ENCODE measurements at regions not wholly inside any gene's neighbourhood (a gene's known extent, or its start where the extent isn't known, plus 50 kb on each side); places are given as distances from the start of the nearest gene placed in this dataset.

DNA sequence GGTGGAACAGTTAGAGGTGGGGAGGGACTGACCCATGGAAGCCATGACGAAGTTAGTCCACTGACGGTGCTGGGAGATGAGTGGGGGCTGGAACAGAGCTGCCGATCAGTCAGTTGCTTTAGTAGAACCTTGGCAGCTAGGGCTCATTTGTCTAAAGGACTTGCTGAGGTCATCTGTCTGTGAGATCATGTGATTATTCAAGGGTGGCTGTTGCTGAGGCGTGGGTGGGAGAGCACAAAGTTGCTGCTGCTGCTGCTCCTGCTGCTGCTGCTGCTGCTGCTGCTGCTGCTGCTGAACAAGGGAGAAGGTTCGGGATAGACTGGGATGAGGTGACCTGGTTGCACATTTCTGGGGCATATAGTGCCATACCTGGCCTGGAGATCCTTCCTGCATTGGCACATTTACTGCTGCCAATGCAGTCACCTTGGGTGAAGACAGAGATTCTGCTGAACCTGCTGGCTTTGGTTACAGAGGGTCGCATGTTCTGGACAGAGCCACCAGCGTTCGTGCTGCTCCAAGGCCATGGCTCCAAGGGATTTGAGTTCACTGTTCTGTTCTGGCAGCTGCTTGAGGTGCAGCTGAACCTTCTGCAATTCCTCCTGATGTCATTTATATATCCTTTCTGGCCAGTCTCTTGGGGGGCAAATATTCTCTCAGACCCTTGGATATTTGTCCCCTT lies 840.5 kb downstream of the HACE1 start:
- Histone ChIP-seq H3K27ac (ENCODE audit: low read depth in 1 of 2, low read length in 2 of 2) (no peak overlapping the region), H3K4me3 (ENCODE audit: low read depth in 1 of 3, low read length in 3 of 3) (no peak overlapping the region), H3K9ac (ENCODE audit: low read depth in 1 of 2, low read length in 2 of 2) (no peak overlapping the region), H3K36me3 (ENCODE audit: control insufficient read depth in 4 of 4, insufficient read depth in 3 of 4, low read depth in 1 of 4, low read length in 3 of 4) (no peaks in the 10 kb centered on the region), H3K27me3 (ENCODE audit: control insufficient read depth in 4 of 4, insufficient read depth in 4 of 4, low read length in 3 of 4) (no peaks in the 10 kb centered on the region), H3K9me3 (ENCODE audit: control insufficient read depth in 4 of 4, low read length in 3 of 4) (no peaks in the 10 kb centered on the region), H3K4me1 (ENCODE audit: control insufficient read depth in 4 of 4, insufficient read depth in 4 of 4, low read length in 3 of 4) (no peaks in the 10 kb centered on the region)
- no peak for DNase-seq (ENCODE audit: low spot score)
- WGBS = 75% methylated on average over 8 of the region's 8 CpGs
- TF ChIP-seq, protein P1, sequence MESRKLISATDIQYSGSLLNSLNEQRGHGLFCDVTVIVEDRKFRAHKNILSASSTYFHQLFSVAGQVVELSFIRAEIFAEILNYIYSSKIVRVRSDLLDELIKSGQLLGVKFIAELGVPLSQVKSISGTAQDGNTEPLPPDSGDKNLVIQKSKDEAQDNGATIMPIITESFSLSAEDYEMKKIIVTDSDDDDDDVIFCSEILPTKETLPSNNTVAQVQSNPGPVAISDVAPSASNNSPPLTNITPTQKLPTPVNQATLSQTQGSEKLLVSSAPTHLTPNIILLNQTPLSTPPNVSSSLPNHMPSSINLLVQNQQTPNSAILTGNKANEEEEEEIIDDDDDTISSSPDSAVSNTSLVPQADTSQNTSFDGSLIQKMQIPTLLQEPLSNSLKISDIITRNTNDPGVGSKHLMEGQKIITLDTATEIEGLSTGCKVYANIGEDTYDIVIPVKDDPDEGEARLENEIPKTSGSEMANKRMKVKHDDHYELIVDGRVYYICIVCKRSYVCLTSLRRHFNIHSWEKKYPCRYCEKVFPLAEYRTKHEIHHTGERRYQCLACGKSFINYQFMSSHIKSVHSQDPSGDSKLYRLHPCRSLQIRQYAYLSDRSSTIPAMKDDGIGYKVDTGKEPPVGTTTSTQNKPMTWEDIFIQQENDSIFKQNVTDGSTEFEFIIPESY (IDR thresholded peaks at IDR 0.05) = no peak
- no peak for TF ChIP-seq HNF4G (IDR thresholded peaks at IDR 0.05)
- TF ChIP-seq REST (IDR thresholded peaks at IDR 0.05) = no peak

GRCh38 chr6:104017410-104018381 lies 842.0 kb downstream of the HACE1 start:
- no peaks in the 10 kb centered on the region for H3K9me3 ChIP-seq (ENCODE audit: control insufficient read depth in 4 of 4, low read length in 3 of 4)
- no peak overlapping the region for H3K4me3 ChIP-seq (ENCODE audit: low read depth in 1 of 3, low read length in 3 of 3)
- no peaks in the 10 kb centered on the region for H3K36me3 ChIP-seq (ENCODE audit: control insufficient read depth in 4 of 4, insufficient read depth in 3 of 4, low read depth in 1 of 4, low read length in 3 of 4)
- 86% methylated on average over 6 of the region's 6 CpGs for WGBS
- no peak for DNase-seq (ENCODE audit: low spot score)
- H3K9ac ChIP-seq (ENCODE audit: low read depth in 1 of 2, low read length in 2 of 2) = no peak overlapping the region
- no peaks in the 10 kb centered on the region for H3K4me1 ChIP-seq (ENCODE audit: control insufficient read depth in 4 of 4, insufficient read depth in 4 of 4, low read length in 3 of 4)
- H3K27me3 ChIP-seq (ENCODE audit: control insufficient read depth in 4 of 4, insufficient read depth in 4 of 4, low read length in 3 of 4) = no peaks in the 10 kb centered on the region
- no peak overlapping the region for H3K27ac ChIP-seq (ENCODE audit: low read depth in 1 of 2, low read length in 2 of 2)
- TF ChIP-seq EGR1 (IDR thresholded peaks at IDR 0.05; ENCODE audit: low read depth in 2 of 2) = no peak

DNA sequence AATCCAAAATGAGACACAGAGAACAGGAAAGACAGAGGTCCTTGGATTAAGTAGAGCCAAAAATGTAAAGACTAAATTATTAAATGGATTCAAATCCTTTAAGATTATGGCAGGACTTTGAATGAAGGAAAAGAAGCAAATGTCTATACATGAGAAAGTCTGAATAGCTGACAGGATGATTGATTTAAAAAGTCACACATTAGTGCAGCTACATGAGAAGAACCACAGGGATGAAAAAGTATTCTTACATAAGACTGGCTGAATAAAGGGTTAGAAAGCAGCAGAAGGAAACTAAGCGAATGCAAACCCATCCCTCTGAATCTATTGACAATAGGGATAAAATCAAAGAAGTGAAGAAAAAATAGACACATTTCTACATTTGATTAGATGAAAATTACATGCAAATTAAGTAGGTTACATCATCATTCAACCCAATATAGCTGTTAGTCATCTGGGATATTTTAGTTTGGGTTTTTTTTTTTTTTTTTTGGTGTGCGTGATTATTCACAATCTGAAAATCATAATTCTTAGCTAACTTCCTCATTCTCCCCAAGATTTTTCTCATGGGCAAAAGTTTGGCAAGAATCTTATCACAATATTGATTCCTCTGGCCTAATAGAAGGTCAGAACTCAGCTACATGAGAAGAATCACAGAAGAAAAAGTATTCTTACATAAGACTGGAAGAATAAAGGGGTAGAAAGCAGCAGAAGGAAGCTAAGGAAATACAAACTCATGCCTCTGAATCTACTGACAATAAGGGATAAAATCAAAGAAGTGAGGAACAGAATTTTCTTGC lies 845.4 kb downstream of the HACE1 start:
- DNase-seq (ENCODE audit: low spot score) = no peak
- Histone ChIP-seq H3K4me1 (ENCODE audit: control insufficient read depth in 4 of 4, insufficient read depth in 4 of 4, low read length in 3 of 4) (no peaks in the 10 kb centered on the region), H3K27me3 (ENCODE audit: control insufficient read depth in 4 of 4, insufficient read depth in 4 of 4, low read length in 3 of 4) (no peaks in the 10 kb centered on the region), H3K9me3 (ENCODE audit: control insufficient read depth in 4 of 4, low read length in 3 of 4) (no peaks in the 10 kb centered on the region), H3K36me3 (ENCODE audit: control insufficient read depth in 4 of 4, insufficient read depth in 3 of 4, low read depth in 1 of 4, low read length in 3 of 4) (no peaks in the 10 kb centered on the region), H3K27ac (ENCODE audit: low read depth in 1 of 2, low read length in 2 of 2) (no peak overlapping the region), H3K4me3 (ENCODE audit: low read depth in 1 of 3, low read length in 3 of 3) (no peak overlapping the region), H3K9ac (ENCODE audit: low read depth in 1 of 2, low read length in 2 of 2) (no peak overlapping the region)
- 75% methylated on average over 2 of the region's 2 CpGs for WGBS
- no peak for TF ChIP-seq RXRA (IDR thresholded peaks at IDR 0.05)
- TF ChIP-seq GABPA (IDR thresholded peaks at IDR 0.05 in 1 of 2, conservative IDR thresholded peaks at IDR 0.05 in 1 of 2) = no peak
- TF ChIP-seq, protein P2, sequence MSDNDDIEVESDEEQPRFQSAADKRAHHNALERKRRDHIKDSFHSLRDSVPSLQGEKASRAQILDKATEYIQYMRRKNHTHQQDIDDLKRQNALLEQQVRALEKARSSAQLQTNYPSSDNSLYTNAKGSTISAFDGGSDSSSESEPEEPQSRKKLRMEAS (IDR thresholded peaks at IDR 0.05) = no peak
- TF ChIP-seq FOXA1 (IDR thresholded peaks at IDR 0.05) = no peak
- TF ChIP-seq NR2F2 (IDR thresholded peaks at IDR 0.05) = no peak
- TF ChIP-seq, protein P1 (IDR thresholded peaks at IDR 0.05) = no peak
- no peak for TF ChIP-seq SP1 (IDR thresholded peaks at IDR 0.05)
- no peak for TF ChIP-seq RAD21 (IDR thresholded peaks at IDR 0.05)
- TF ChIP-seq TAF1 (conservative IDR thresholded peaks at IDR 0.05) = no peak
- no peak for TF ChIP-seq ATF3 (IDR thresholded peaks at IDR 0.05)
- no peak for TF ChIP-seq FOXA2 (IDR thresholded peaks at IDR 0.05)
- TF ChIP-seq HNF4G (IDR thresholded peaks at IDR 0.05) = no peak

Measured in liver (tissue), 7 donors.